Islet of Langerhans (tissue), 1 donor: ENCODE measurements at regions not wholly inside any gene's neighbourhood (a gene's known extent, or its start where the extent isn't known, plus 50 kb on each side); places are given as distances from the start of the nearest gene placed in this dataset.

Source experiments
- FAIRE-seq: peaks from one replicate; lab custom pipeline; 2011; peaks lifted over from hg19 to GRCh38; lab: Jason Lieb, UNC

DNA sequence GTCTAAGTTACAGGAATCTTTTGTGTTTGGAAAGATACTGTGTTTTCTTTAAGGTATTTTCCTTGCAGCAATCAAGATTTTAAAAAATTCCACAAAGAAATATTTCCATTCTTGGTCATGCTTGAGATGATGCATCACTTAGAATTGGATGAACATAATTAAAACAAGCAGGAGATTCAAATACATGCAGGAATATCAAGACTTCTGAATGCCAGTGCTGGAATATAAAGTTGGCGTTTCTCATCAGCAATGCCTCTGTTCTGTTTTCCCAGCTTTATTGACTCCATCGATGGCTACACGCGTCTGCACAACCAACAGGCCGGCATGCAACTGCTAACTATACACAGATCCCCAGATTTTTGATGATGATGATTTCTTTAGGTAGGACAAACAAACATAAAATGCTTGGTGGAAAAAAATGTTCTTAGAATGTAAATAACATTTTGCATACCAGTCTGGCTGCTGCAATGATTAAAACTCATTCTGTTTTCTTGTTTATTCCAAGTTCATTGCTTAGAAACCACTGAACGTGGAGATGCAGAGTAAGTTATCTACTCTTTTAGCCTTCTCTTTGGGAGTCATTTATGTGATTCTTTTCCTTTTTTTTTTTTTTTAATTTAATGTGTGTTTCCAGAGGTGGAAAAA, 91.3 kb upstream of the FAM171A1 start:
- no peak for FAIRE-seq

DNA sequence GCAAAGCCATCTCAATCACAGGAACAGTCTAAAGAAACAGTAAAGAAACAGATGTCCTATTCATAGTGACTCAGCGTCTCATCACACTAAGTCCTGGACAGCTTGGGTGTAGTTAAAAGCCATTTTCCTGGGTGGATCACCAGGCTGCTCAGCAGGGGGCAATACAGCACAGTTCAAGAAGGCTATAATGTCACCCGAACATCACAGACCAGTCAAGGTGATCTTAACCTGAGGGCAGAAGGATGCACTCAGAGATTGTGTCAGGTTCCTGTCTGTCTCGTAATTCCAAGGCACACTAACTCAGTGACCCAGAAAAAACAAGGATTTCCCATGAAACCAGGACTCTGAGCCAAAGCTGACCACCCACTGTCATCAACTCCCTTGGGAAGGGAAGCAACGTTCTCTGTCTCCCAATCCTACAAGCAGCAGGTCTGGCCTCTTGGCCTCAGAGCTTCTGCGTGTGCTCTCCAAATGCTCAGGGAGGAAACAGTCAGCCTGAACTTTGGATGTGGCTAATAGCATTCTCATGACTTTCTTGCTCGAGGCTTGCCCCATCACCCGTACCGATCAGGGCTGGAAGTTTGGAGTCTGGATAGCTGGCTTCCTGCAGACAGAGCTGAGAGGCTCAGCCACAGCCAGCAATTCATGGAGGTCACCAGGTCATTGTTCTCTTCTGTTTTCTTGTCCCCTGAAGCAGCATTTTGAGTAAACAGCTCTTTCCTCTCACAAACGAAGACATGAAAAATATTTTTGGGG, 90.4 kb upstream of the FAM171A1 start:
- FAIRE-seq, result no peak

DNA sequence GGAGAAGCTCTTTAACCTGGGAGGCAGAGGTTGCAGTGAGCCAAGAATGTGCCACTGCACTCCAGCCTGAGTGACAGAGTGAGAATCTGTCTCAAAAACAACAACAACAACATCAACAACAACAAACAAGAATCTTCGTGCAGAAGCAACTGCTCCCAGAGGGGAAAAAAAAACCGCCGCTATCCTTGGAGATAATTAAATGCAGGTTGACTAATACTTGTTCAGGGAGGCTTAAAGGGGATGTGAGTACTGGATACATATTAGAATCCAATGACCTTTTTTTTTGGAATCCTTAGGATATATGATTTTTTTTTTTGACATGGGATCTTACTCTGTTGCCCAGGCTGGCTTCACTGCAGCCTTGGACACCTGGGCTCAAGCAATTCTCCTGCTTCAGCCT, 89.6 kb upstream of the FAM171A1 start:
- no peak for FAIRE-seq

DNA sequence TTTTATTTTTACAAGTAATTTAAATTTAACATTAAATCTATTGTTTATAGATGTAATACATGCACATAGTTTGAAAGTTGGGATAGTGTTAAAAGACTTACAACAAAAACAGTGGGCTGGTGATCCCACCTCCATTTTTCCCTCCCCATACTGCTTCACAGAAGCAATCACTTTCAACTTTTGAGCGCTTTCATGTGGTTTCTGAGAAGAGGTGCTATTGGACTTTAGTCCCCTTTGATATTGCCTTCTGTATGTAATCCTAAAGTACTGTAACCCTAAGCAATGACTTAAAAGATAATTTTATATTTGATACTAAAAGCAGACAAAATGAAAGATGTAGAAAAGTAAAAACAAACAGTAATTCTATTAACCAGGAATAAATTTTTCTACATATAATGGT, 88.1 kb upstream of the FAM171A1 start:
- FAIRE-seq, result no peak

- no peak for FAIRE-seq
These were observed 86.3 kb upstream of the FAM171A1 start for GRCh38 chr10:15457382-15457781.

DNA sequence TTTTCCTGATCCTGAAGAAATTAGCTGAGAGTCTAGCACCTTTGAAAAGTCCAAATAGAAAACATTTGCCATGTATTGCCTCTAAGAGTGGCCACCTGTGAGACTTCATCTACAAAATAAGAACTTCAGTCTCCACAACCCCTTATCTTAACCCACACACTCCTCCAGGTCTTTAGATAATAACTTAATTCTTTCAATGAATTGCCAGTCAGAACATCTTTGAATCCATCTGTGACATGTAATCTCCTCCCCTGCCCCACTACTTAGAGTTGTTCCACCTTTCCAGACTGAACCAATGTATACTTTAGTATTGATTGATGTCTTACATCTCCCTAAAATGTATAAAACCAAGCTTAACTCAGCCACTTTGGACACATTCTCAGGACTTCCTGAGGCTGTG, 84.4 kb upstream of the FAM171A1 start:
- FAIRE-seq, result no peak

- FAIRE-seq, result no peak
These were observed 82.8 kb upstream of the FAM171A1 start for GRCh38 chr10:15453926-15454325.

DNA sequence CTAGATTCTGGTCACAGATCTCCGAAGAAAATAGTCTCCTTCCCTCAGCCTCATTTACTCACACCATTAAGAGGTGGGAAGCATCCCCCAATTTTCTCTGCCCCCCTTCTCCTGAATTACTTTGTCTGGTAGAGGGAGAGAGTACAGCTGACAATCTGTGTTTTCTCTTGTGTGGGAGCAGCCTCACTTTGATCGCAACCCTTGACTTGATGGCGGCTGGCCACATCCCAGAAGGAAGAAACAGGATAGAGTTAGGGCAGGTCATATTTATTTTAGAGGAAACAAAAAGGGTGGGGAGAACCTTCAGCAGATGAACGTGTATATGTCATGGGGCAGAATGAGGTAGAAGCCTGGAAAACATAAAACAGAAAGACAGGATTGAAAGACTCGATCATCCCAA, 82.4 kb upstream of the FAM171A1 start:
- no peak for FAIRE-seq

DNA sequence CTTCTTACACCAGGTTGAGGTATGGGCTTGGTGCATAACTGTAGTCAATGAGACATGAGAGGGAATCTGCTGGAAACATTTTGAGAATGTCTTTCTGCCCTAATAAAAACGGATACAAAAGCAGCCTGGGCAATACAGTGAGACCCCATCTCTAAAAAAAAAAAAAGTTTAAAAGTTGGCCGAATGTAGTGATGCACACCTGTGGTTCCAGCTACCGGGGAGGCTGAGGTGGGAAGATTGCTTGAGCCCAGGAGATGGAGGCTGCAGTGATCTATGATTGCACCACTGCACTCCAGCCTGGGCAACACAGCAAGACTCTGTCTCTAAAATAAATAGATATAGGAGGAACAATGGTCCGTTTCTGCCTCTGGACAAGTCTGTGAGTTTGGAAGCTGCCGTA, 81.5 kb upstream of the FAM171A1 start:
- FAIRE-seq, result no peak

DNA sequence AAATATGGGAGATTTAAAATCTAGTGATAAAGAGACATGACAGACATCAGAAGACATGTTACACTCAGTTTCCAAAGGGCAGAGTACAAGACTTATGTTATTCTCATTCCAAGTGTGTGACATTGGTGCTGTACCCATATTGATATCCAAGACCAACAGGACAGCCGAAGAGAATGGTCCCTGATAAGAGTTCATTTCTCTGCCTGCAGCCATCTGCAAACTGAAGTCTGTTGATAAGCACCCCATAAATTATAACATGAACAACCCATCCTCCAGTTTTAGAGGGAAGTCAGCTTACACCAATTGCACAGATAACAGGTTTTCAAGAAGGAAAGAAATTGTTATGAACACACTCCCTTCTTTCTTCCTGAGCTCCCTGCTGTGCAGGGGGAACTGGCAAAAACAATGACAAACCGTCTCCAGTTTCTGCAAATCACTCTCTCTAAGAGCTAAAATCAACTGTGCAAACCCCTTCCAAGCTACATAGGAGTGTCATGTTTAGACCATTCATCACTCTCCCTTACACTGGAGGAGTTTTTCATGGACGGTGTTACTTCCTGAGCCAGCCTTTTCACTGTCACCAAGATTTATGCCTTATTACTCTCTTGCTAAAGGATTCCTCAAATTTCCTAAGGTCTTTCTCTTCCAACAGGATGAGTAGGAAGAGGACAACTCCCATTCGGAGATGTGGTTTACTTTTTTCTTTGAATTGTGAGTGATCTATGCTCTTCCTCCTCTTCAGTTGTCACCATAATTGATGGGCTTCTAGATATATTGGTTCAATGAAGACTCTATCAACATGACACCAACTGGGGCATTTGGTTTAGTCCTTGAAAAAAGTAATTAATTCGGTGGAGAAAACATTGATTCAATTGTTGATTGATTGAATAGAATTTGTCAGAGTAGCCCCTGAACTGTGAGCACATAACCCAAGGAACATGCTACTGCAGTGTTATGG, 80.3 kb upstream of the FAM171A1 start:
- FAIRE-seq, result no peak

GRCh38 chr10:15448598-15448997, 77.5 kb upstream of the FAM171A1 start:
- no peak for FAIRE-seq

DNA sequence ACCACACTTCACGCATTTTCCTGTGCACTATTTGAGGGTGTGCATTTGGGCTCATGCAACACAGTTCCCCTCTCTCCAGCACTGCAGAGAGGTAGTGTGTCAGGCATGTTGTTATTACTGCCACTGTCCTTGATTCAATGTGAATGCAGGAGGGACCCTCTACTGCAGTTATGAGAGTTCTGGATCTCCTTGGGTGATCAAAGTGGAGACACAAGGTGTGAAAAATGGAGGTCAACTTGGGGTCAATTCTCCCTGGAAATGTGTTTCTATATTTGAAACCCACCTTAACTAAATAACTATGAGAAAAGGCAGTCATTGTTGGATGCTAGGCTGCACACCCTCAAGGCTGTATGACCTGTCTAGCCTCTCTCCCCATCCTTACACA, 73.9 kb upstream of the FAM171A1 start:
- FAIRE-seq, result no peak

GRCh38 chr10:15444105-15445005, 73.3 kb upstream of the FAM171A1 start:
- FAIRE-seq, result no peak

DNA sequence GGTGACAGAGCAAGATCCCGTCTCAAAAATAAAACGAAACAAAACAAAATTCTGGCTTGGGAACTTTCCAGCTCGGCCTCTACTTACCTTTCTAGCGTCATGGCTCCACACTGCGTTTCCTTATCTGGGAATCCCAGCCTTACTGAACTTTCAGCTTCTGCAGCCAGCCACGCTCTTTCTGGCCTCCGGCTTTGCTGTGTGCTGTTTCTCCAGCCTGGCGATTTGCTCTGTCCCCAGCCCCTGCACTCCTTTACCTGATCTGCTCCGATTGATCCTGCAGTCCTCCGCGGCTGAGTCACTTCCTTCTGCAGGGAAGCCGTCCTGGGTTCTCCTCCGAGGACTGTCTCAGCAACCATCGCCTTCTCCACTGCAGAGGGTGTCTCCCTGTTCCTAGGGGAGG, 71.0 kb upstream of the FAM171A1 start:
- no peak for FAIRE-seq

- no peak for FAIRE-seq
These were observed 69.2 kb upstream of the FAM171A1 start for GRCh38 chr10:15440204-15440711.

DNA sequence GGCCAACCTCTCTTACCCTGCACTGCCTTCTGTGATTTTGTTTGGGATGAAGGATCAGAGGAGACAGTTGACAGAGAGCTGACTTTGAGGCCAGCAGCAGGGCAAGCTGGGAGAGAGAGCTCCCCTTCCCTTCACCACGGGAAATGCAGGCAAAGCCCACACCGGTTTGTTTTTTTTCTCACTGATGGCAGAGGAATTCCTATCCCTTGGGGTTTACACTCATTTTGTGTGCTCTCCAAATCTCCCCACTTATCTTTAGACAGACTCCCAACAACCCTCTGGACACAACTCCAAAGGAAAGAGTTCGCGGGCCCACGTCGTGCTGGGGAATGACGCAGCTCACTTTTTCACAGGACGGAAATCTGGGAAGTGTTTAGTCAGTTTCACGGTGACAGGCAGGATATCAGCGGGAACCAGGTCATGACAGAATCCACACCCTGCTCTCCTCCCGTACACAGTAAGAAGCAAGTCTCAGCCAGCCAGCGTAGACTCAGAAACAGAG, 68.3 kb upstream of the FAM171A1 start:
- FAIRE-seq, result no peak

- no peak for FAIRE-seq
These were observed 65.6 kb upstream of the FAM171A1 start for GRCh38 chr10:15436696-15437095.

DNA sequence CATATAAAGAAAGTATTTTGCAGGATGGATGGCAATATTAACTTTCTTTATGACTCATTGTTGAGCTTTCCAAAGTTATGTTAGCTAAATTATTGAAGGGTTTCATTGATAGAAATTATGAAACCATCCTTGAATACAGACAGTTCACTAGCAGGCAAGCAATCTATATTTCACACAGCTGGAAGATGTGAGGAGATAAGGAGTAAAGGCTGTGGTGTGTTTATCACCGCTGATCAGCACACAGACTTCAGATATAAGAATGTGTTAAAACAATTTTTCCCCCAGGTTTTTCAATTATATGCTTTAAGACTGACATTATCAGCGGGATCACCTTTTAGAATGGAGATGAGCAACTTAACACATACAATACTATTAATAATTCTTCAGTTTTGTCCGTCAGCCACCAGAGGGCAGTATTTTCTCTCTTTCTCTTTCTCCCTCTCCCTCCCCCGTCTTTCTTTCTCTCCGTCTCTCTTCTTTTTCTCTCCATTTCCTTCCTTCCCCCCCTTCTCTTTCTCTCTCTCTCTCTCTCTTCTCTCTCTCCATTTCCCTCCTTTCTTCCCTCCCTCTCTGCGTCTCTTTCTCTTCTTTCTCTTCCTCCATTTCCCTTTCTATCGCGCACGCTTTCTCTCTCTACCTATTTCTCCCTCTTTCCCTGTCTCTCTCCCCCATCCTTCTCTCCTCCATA, 62.9 kb upstream of the FAM171A1 start:
- peak; percentile 97 for FAIRE-seq

- no peak for FAIRE-seq
These were observed 61.2 kb upstream of the FAM171A1 start for GRCh38 chr10:15432266-15432665.

- no peak for FAIRE-seq
These were observed 60.1 kb upstream of the FAM171A1 start for GRCh38 chr10:15430969-15431771.
